IMR-90 (cell line): ENCODE measurements at regions not wholly inside any gene's neighbourhood (a gene's known extent, or its start where the extent isn't known, plus 50 kb on each side); places are given as distances from the start of the nearest gene placed in this dataset.

Experiments
- ATAC-seq: fragments of 200-7000 bp; cut with Tn5 transposase; 2 replicates; pipeline ENCODE4 v1.9.1; 2020; ENCODE audit warnings: low read depth, mild to moderate bottlenecking, moderate library complexity
- BruUV-seq: library from RNA; stranded (reverse); fragments of 400-500 nt; replicated peaks from 2 replicates; lab custom pipeline; 2021; lab: Mats Ljungman, UMichigan
- CTCF ChIA-PET: fragments of 300-600 bp; formaldehyde crosslinking; extraction: SDS; loops from one replicate; lab custom pipeline; 2021; ENCODE audit warnings: antibody characterized with exemption; lab: Yijun Ruan, JAX
- POLR2A ChIA-PET: fragments of 300-600 bp; sonication (Branson Sonifier 250); formaldehyde crosslinking; loops from one replicate; lab custom pipeline; 2022; ENCODE audit warnings: antibody characterized with exemption; ENCODE audit not compliant: unreplicated experiment; lab: Charles Lee
- DNase-seq: peaks from one replicate; pipeline ENCODE4 v3.0.0; 2013
- H2AFZ ChIP-seq: replicated peaks from 2 replicates; pipeline ENCODE3; 2013; ENCODE audit warnings: low read length, mild to moderate bottlenecking; ENCODE audit not compliant: poor library complexity
- H2AK5ac ChIP-seq: 2 replicates; pipeline ENCODE4 v1.6.1; 2013; ENCODE audit warnings: low read depth, low read length, inconsistent platforms
- H2AK9ac ChIP-seq: replicated peaks from 2 replicates; pipeline ENCODE3; 2013; ENCODE audit warnings: mild to moderate bottlenecking, low read depth, low read length, moderate library complexity; ENCODE audit not compliant: poor library complexity
- H2BK120ac ChIP-seq: 2 replicates; pipeline ENCODE4 v1.6.1; 2013; ENCODE audit warnings: low read depth, low read length, inconsistent platforms
- H2BK15ac ChIP-seq: 3 replicates; pipeline ENCODE4 v1.6.1; 2013; ENCODE audit warnings: low read depth, low read length, inconsistent platforms
- H2BK20ac ChIP-seq: 2 replicates; pipeline ENCODE4 v1.6.1; 2013; ENCODE audit warnings: low read depth, mild to moderate bottlenecking, inconsistent platforms, low read length, moderate library complexity
- H2BK5ac ChIP-seq: 2 replicates; pipeline ENCODE4 v1.6.1; 2013; ENCODE audit warnings: mild to moderate bottlenecking, low read depth, low read length, inconsistent platforms; ENCODE audit not compliant: poor library complexity, severe bottlenecking
- H3K14ac ChIP-seq: replicated peaks from 2 replicates; pipeline ENCODE4 v1.6.1; 2013; ENCODE audit warnings: low read depth, low read length, inconsistent platforms
- H3K18ac ChIP-seq: 2 replicates; pipeline ENCODE4 v1.6.1; 2013; ENCODE audit warnings: low read depth, low read length, control low read depth
- H3K23ac ChIP-seq: 2 replicates; pipeline ENCODE4 v1.6.1; 2013; ENCODE audit warnings: low read depth, low read length, inconsistent platforms
- H3K27ac ChIP-seq: 2 replicates; pipeline ENCODE4 v1.5.1; 2013; ENCODE audit warnings: mild to moderate bottlenecking, control low read depth, low read length; ENCODE audit not compliant: insufficient read depth
- H3K27me3 ChIP-seq: 2 replicates; pipeline ENCODE4 v1.6.1; 2013; ENCODE audit warnings: low read length; ENCODE audit not compliant: control insufficient read depth, insufficient read depth
- H3K36me3 ChIP-seq: 2 replicates; pipeline ENCODE4 v1.6.1; 2013; ENCODE audit warnings: low read length, mixed read lengths; ENCODE audit not compliant: control insufficient read depth, insufficient read depth
- H3K4ac ChIP-seq: 2 replicates; pipeline ENCODE4 v1.6.1; 2013; ENCODE audit warnings: low read depth, low read length, inconsistent platforms
- H3K4me1 ChIP-seq: 2 replicates; pipeline ENCODE4 v1.6.1; 2013; ENCODE audit warnings: low read length, mixed read lengths; ENCODE audit not compliant: control insufficient read depth, insufficient read depth
- H3K4me2 ChIP-seq: 2 replicates; pipeline ENCODE4 v1.6.1; 2013; ENCODE audit warnings: low read depth, mild to moderate bottlenecking, control low read depth, low read length, moderate library complexity
- H3K4me3 ChIP-seq: 2 replicates; pipeline ENCODE4 v1.5.1; 2013; ENCODE audit warnings: low read depth, mild to moderate bottlenecking, control low read depth, low read length, moderate library complexity; ENCODE audit not compliant: insufficient read depth
- H3K56ac ChIP-seq: 2 replicates; pipeline ENCODE4 v1.6.1; 2013; ENCODE audit warnings: low read length, inconsistent platforms; ENCODE audit not compliant: insufficient read depth; ENCODE audit errors: extremely low read depth
- H3K79me1 ChIP-seq, 2 experiments: 2 replicates each; pipeline ENCODE4 v1.6.1; 2013; ENCODE audit warnings: low read length in 2 of 2, inconsistent platforms in 1 of 2, low read depth in 1 of 2
- H3K9ac ChIP-seq: 2 replicates; pipeline ENCODE4 v1.6.1; 2013; ENCODE audit warnings: low read depth, low read length, control low read depth
- H3K9me1 ChIP-seq: 2 replicates; pipeline ENCODE4 v1.6.1; 2013; ENCODE audit warnings: low read length, inconsistent platforms; ENCODE audit not compliant: insufficient read depth
- H3K9me3 ChIP-seq: 2 replicates; pipeline ENCODE4 v1.6.1; 2013; ENCODE audit warnings: low read length; ENCODE audit not compliant: control insufficient read depth, insufficient read depth
- H4K20me1 ChIP-seq: 2 replicates; pipeline ENCODE4 v1.6.1; 2013; ENCODE audit warnings: low read length, inconsistent platforms; ENCODE audit not compliant: insufficient read depth
- H4K5ac ChIP-seq: 2 replicates; pipeline ENCODE4 v1.6.1; 2013; ENCODE audit warnings: mild to moderate bottlenecking, low read depth, low read length, control low read depth
- H4K8ac ChIP-seq, 2 experiments: 2 replicates each; pipeline ENCODE4 v1.6.1; 2013; ENCODE audit warnings: low read depth in 2 of 2, low read length in 2 of 2, control low read depth in 1 of 2, inconsistent platforms in 1 of 2
- H4K91ac ChIP-seq: 2 replicates; pipeline ENCODE4 v1.6.1; 2013; ENCODE audit warnings: low read depth, low read length, inconsistent platforms; ENCODE audit not compliant: insufficient read depth
- BHLHE40 ChIP-seq: fragments of 150-350 bp; IDR thresholded peaks from 2 replicates; pipeline ENCODE4 v1.6.1; 2016; ENCODE audit warnings: mild to moderate bottlenecking, low read depth, low read length
- CEBPB ChIP-seq: IDR thresholded peaks from 2 replicates; pipeline ENCODE4 v1.6.1; 2012; ENCODE audit warnings: low read depth, low read length, improper control_type of control experiment
- CHD1 ChIP-seq: IDR thresholded peaks from 2 replicates; pipeline ENCODE4 v1.6.1; 2012; ENCODE audit warnings: low read depth, low read length, improper control_type of control experiment
- CTCF ChIP-seq: conservative IDR thresholded peaks from 2 replicates; pipeline ENCODE4 v1.5.1; 2012; ENCODE audit warnings: mild to moderate bottlenecking, low read depth, low read length, improper control_type of control experiment
- ELK1 ChIP-seq: fragments of 150-350 bp; IDR thresholded peaks from 2 replicates; pipeline ENCODE4 v1.6.1; 2016; ENCODE audit warnings: low read depth, mild to moderate bottlenecking, low read length, moderate library complexity, borderline replicate concordance
- FOS ChIP-seq: fragments of 150-350 bp; IDR thresholded peaks from 2 replicates; pipeline ENCODE4 v1.6.1; 2016; ENCODE audit warnings: low read depth, low read length
- MAFK ChIP-seq: IDR thresholded peaks from 2 replicates; pipeline ENCODE4 v1.6.1; 2012; ENCODE audit warnings: low read depth, low read length, improper control_type of control experiment
- MAZ ChIP-seq: IDR thresholded peaks from 2 replicates; pipeline ENCODE4 v1.6.1; 2012; ENCODE audit warnings: low read depth, mild to moderate bottlenecking, low read length, improper control_type of control experiment, moderate library complexity, borderline replicate concordance
- MXI1 ChIP-seq: IDR thresholded peaks from 2 replicates; pipeline ENCODE4 v1.6.1; 2012; ENCODE audit warnings: low read depth, mild to moderate bottlenecking, low read length, moderate library complexity, borderline replicate concordance
- NFE2L2 ChIP-seq: fragments of 150-350 bp; IDR thresholded peaks from 2 replicates; pipeline ENCODE4 v1.6.1; 2016; ENCODE audit warnings: low read depth, mild to moderate bottlenecking, low read length
- POLR2A ChIP-seq: IDR thresholded peaks from 2 replicates; pipeline ENCODE4 v1.6.1; 2012; ENCODE audit warnings: mild to moderate bottlenecking, low read depth, low read length
- RAD21 ChIP-seq: IDR thresholded peaks from 2 replicates; pipeline ENCODE4 v1.6.1; 2012; ENCODE audit warnings: low read length, improper control_type of control experiment
- RCOR1 ChIP-seq: IDR thresholded peaks from 2 replicates; pipeline ENCODE4 v1.6.1; 2012; ENCODE audit warnings: mild to moderate bottlenecking, low read length, improper control_type of control experiment; ENCODE audit not compliant: insufficient replicate concordance
- RFX5 ChIP-seq: IDR thresholded peaks from 2 replicates; pipeline ENCODE4 v1.8.0; 2012; ENCODE audit warnings: low read depth, mild to moderate bottlenecking, low read length, moderate library complexity
- SMC3 ChIP-seq: fragments of 150-350 bp; IDR thresholded peaks from 2 replicates; pipeline ENCODE4 v1.6.1; 2016; ENCODE audit warnings: low read depth, mild to moderate bottlenecking, antibody characterized with exemption, low read length, moderate library complexity
- USF2 ChIP-seq: fragments of 150-350 bp; IDR thresholded peaks from 2 replicates; pipeline ENCODE4 v1.6.1; 2017; ENCODE audit warnings: mild to moderate bottlenecking, antibody characterized with exemption, low read length, low read depth
- WGBS, 2 experiments: methylation state at CpG; one replicate each; pipeline versions ENCODE4 v1.1.5 to v1.1.7; 2013; ENCODE audit warnings: missing lambda C conversion rate in 2 of 2; ENCODE audit not compliant: insufficient read length in 1 of 2; ENCODE audit errors: extremely low coverage in 2 of 2; 5-methylcytosine and 5-hydroxymethylcytosine counted together
- dilution Hi-C: fragments of 300-500 bp; cut with HindIII; formaldehyde crosslinking; loops from one replicate; pipeline ENCODE4 v1.14.3; 2018; ENCODE audit warnings: low sequenced_read_pairs; ENCODE audit not compliant: unreplicated experiment
- in situ Hi-C: fragments of 300-500 bp; cut with MboI; formaldehyde crosslinking; loops from 3 replicates; pipeline ENCODE4 v1.14.3; 2019; ENCODE audit warnings: low sequenced_read_pairs, inconsistent platforms, mixed read lengths
- intact Hi-C: fragments of 100-400 bp; cut with micrococcal nuclease; formaldehyde crosslinking; loops from 2 replicates; pipeline ENCODE4 v1.10.0; 2022

- Histone ChIP-seq H3K4me2 (no peak overlapping the region), H4K5ac (no peak overlapping the region), H3K27ac (no peak overlapping the region), H3K23ac (no peak overlapping the region), H3K18ac (no peak overlapping the region), H4K8ac (no peak overlapping the region), H3K79me1 (no peaks in the 10 kb centered on the region), H2AFZ (no peak overlapping the region), H3K4me1 (no peaks in the 10 kb centered on the region), H4K91ac (no peak overlapping the region), H2BK120ac (no peak overlapping the region), H2BK5ac (no peak overlapping the region), H2BK20ac (no peak overlapping the region), H3K4me3 (no peak overlapping the region), H3K4ac (no peak overlapping the region), H2BK15ac (no peak overlapping the region), H3K9me3 (no peaks in the 10 kb centered on the region), H3K36me3 (no peaks in the 10 kb centered on the region), H3K9ac (no peak overlapping the region), H2AK5ac (no peak overlapping the region), H2AK9ac (no peak overlapping the region), H3K9me1 (no peaks in the 10 kb centered on the region), H3K27me3 (peaks cover 2% of the 10 kb centered on the region; the same call in 1 of the 2 replicates), H4K20me1 (no peaks in the 10 kb centered on the region), H3K56ac (no peak overlapping the region), H3K14ac (no peak overlapping the region)
- no TSS peak for BruUV-seq
- DNase-seq = no peak
- POLR2A ChIA-PET = no interaction called here
- WGBS, 2 experiments = 80% methylated on average over 2 of the region's 11 CpGs; no CpG with 5 or more reads in 1 of the 2 experiments
- dilution Hi-C loops (no loop called here), intact Hi-C loops (no loop called here), in situ Hi-C loops (no loop called here)
- CTCF ChIA-PET = no interaction called here
- TF ChIP-seq BHLHE40 (no peak), FOS (no peak), POLR2A (no peak), RCOR1 (no peak), ELK1 (no peak), CEBPB (no peak), MAZ (no peak), SMC3 (no peak), CTCF (no peak), MAFK (no peak), USF2 (no peak), MXI1 (no peak), NFE2L2 (no peak), RAD21 (no peak), RFX5 (no peak), CHD1 (no peak)
- no peak for ATAC-seq
Measured at GRCh38 chr5:1731091-1731639, 68.5 kb downstream of the MRPL36 start.
